NCI-H1930 (cell line): ENCODE measurements at regions not wholly inside any gene's neighbourhood (a gene's known extent, or its start where the extent isn't known, plus 50 kb on each side); places are given as distances from the start of the nearest gene placed in this dataset.
"Not testable (repeated sequence)": the region's sequence is repeated elsewhere in the genome, so short reads cannot be mapped to it uniquely, and the experiment has no call there.

ENCODE experiments used
- DNase-seq, 2 experiments: peaks; one replicate each; lab custom pipeline; 2025; lab: John Stamatoyannopoulos, UW

DNA sequence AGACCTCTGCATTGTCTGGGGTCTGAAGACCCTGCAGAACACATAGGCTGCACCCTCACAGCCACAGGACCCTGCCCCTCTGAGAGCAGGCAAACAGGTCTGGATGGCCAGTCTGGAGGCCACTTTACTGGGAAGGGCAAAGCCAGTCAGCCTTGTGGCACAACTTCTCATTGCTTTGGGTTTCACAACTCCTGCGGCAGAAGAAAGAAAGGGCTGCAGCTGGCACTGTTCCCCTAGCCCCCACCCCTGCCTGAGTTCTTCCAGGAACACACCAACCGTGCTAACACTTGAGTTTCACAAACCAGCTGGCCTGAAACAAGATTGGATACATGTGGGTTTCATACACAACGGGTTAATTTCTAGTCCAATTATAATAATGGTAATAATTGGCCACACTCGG lies 276.5 kb upstream of the MGAT5 start:
- DNase-seq: no peak

DNA sequence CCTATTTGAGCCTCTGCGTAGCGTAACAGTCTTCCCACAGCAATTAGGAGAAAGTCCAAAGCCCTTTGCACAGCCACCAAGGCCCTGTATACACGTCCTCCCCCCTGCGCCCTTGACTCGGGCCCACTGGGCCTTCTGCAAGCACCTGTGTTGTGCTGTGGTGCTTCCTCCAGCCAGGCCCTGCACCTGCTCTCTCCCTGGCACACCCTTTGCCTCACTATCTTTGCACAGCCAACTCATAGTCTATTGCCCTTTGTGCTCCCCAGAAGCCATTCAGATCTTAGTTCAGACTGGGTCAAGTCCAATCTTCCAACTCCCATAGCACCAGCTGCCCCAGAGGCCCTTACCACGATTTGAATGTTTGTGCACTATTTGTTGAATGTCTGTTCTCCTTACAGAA lies 271.6 kb upstream of the MGAT5 start:
- DNase-seq: no peak

DNA sequence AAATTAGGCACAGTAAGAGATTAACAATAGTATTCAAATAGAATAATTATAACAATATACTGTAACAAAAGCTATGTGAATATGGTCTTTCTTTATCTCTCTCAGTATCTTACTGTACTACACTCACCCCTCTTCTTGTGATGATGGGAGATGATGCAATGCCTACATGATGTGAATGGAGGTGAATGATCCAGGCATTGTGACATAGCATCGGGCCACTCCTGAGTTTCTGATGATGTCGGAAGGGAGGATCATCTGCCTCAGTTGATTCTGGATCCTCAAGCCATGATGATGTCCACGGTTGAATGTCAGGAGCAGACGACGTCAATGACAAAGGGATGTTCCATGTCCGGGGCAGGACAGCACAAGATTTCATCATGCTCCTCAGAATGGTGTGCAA lies 268.3 kb upstream of the MGAT5 start:
- no peak for DNase-seq

DNA sequence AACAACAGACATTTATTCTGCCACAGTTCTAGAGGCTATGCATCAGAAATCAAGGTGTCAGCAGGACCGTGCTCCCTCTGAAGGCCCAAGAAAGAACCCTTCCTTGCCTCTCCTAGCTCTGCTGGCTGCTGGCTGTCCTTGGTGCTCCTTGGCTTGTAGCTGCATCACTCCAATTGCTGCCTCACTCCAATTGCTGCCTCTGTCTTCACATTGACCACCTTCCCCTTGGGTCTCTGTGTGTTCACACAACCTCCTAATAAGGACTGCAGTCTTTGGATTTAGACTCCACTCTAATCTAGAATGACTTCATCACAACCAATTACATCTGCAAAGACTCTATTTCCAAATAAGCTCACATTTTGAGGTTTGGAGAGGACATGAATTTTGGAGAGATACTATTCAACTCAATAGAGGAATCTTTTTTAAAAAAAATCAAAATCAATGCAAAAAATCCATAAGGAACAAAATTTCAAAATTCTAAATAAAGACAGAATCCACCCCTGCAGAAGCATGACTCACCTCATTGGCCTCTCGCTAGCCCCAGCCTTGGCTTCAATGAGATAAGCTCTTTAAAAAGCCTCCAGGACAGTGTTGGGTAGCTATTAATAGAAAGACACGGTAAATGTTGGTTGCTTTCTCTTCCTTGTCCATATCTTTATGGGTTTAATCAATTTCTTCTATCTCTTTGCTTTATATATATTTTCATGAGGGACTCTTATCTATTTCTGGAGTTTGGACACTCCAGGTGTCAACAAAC lies 267.6 kb upstream of the MGAT5 start:
- no peak for DNase-seq

DNA sequence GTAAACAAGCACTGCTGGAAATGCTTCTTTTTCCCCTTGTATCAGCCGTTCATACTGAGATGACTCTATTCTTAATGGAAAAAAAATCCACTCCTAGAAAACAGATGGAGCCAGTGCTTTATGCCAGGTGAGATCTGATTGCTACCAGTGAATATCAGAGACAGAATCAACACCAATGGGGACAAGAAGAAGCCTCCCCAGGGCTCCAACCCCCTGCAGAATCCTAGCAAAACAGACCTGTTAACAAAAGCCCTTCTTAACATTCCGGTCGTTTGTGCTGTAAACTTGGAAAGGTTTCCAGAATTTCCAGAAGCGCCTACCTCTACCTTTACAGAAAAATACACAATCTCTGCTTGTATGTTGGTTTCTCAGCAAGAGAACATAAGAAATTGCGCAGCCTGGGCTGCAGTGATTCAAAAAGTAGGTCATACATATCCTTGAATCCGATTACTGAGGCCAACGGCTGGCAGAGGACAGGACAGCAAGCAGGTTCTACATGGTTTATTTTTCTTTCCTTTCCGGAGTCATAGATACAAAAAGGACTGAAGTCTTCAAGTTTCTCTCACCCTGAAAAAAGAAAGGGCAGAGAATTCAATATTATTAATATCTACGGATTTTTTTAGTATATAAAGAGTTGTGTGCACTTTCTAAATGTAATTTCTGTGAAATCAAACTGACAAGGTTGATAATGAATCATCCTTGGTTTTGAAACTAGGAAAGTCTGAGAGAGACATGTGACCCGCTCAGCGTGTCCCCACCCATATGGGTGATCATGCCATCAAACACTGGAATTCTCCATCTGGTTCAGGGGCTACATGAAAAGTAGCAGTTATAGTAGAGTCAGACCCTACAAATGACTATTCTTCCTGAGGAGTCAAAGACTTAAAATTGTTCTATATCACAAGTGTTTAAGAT lies 266.7 kb upstream of the MGAT5 start:
- no peak for DNase-seq

DNA sequence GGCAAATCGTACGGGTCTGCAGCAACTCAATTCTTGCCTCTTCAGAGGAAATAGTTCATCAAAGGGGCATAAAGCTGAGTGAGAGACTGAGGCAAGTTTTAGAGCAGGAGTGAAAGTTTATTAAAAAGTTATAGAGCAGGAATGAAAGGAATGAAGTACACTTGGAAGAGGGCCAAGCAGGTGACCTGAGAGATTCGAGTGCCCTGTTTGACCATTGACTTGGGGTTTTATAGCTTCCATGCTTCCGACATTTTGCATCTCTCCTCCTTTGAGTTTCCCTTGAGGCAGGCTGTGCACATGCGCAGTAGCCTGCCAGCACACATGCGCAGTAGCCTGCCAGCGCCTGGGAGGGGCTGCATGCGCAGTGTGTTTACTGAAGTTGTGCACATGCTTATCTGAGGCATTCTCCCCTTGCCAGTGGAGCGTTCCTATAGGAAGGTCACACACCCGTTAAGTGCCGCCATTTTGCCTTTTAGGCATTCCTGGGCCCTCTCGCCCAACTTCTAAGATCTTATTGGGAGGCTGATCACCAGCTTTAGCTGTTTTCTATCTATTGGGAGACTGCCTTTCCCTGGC lies 265.5 kb upstream of the MGAT5 start:
- DNase-seq: no peak

DNA sequence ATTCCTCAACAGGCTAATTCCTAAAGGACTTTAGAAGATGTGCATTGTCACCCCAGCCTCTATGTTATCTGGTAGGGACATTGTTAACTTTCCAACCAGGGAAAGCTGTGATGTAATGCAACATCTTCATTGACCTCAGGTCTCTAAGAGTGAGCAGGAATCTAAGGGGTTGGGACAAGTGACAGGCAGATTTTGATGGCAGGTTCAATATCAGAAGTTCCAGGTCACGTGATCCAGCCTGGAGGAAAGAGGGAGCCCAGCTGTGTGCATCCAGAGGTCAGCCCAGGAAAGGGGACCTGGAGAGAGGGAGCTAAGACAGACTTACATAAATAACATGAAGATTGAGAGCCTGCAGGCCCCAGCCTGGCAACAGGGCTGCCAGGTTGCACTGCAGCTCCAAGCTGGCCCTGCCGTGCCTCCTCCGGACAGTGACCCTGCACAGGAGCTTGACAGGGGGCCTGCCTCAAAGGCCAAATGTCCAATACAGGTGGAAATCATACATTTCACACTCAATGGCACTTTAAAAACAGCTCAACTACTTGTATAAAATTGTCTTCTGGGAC lies 262.2 kb upstream of the MGAT5 start:
- DNase-seq: no peak

DNA sequence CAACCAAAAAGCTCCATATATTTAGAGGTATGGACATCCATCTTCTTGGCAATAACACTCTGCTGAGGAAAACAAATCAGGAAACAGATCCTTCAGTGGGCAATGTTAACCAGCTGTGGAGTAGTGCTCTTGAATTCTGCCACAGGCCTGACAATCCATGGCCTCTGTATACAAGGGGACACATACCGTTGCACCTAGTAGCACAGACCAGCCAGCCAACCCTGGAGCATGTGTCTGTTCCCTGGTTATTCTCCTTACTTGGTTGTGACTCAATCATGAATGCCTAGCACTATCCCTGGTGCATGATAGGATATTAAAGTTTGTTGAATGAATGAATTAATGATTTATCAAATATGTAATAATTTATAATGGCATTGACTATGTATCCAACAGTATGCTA lies 261.4 kb upstream of the MGAT5 start:
- DNase-seq: no peak

DNA sequence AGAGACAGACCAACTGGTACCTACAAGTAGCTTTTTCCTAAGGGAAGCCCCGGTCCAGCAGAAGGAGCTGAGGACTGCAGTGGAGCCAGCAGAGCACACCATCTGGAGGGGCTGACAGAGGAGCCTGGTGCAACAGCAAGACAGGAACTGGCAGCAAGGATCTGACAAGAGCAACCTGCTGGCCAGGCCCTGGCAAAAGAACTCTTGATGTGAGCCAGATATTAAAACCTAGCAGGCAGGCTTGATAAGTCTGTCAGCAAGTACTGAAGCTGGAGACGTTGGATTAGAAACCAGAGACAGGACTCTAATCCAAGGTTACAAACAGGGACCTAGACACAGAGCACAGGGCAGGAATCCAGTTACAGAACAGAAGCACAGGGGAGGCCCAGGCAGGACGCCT lies 260.7 kb upstream of the MGAT5 start:
- DNase-seq: no peak

DNA sequence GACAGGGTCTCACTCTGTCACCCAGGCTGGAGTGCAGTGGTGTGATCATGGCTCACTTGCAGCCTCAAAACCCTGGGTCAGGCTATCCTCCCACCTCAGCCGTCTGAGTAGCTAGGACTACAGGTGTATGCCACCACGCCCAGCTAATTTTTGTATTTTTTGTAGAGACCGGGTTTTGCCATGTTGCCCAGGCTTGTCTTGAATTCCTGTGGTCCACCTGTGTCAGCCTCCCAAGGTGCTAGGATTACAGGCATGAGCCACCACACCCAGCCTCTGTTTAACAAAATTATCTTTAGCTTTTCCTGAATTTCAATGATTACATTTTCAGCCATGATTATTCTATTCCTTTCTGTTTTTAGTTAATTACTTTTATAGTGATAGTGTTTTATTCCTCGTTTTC lies 255.1 kb upstream of the MGAT5 start:
- not testable (repeated sequence) for DNase-seq

DNA sequence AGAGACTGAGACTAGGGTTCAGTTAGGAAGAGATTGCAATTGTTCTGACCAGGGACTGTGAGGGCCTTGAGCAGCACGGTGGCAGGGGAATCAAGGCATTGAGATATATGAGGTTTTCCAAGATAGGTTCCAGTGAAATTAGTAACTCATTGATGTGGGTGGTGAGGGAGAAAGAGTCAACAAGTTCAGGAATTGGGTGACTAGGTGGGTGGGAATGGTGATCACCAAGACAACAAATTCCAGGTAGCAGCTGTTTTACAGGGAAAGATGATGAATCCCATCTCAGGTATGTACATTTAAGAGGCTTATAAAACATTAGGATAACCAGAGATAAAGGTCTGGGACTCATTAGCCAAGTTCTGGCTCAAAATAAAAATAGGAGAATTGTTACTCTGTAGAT lies 251.5 kb upstream of the MGAT5 start:
- DNase-seq: no peak

DNA sequence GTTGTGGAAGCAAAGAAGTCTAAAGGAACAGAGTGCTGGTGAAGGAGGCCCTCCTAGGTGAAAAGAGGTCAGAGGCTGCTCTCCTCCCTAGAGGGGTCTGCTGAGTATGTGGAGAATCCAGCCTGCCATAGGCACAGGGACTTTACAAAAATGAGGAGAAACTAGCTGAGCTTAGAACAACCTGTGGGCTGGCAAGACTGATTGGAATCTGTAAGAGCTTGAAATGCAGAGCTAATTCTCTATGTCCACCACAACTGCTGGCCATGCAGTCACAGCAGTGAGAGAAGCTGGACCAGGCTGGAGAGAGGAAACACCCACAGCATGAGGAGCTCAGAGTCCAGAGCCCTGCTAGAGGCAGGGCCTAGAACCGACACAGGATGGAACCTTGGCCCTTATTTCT lies 251.0 kb upstream of the MGAT5 start:
- no peak for DNase-seq

DNA sequence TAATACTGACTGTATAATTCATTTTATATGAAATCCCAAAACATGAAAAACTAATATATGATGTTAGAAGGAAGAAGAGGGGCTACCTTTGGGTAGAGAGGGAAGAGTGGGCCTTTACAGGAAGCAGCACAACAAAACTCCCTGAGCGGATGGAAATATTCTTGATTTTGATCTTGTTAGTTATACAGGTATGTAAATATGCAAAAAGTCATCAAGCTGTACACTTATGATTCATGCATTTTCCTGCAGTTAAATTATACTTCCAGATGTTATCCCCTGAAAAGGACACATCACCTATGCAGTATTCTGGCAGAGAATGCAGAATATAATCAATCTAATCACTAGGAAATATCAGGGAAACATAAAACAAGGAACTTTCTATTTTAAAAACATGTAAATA lies 249.4 kb upstream of the MGAT5 start:
- DNase-seq: no peak

DNA sequence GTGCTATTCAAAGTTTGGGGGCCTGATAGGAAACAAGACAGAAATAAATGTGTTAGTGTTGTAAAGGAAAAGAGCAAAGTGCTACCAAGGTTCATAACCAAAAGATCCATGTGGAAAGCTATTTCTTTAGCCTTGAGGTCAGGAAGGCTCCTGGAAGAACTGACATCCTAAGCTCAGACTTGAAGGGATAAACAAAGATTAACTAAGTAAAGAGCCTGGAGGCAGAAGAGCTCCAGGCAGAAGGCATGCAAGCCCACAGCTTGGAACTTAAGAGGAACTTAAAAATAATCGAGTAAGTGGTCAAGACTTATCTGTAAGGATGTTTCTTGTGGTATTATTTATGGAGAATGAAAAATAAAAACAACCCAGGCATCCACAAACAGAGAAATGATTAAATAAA lies 245.0 kb upstream of the MGAT5 start:
- DNase-seq: no peak

DNA sequence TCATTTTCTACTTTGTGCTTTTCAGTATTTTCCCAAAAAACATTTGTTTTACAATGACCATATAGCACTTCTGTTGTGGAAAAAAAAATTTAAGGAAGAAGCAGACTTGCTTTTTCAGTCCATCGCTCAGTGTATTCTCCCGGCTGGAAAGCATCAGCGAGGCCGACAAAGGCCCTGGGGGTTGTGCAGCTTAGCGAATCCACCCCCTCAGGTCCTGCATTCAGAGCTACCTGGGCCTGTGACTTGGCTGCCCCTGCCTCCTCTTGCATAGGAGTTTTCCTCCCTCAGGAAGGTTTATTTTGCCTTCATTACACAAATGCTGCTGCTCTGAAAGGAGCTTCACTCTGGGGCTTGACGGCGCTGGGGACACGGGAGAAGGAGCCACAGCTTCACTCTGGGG lies 244.4 kb upstream of the MGAT5 start:
- no peak for DNase-seq

DNA sequence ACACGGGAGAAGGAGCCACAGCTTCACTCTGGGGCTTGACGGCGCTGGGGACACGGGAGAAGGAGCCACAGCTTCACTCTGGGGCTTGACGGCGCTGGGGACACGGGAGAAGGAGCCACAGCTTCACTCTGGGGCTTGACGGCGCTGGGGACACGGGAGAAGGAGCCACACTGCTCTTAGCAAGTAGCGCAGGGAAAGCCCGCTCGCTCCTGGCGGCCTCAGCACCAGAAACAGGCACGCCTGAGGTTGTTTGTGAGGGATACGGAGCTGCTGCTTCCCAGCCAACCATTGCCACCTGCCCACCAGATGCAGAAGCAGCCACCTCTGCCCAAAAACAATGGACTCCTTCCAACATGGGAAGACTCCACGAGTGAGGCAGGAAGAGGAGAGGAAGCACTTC lies 244.0 kb upstream of the MGAT5 start:
- not testable (repeated sequence) for DNase-seq

DNA sequence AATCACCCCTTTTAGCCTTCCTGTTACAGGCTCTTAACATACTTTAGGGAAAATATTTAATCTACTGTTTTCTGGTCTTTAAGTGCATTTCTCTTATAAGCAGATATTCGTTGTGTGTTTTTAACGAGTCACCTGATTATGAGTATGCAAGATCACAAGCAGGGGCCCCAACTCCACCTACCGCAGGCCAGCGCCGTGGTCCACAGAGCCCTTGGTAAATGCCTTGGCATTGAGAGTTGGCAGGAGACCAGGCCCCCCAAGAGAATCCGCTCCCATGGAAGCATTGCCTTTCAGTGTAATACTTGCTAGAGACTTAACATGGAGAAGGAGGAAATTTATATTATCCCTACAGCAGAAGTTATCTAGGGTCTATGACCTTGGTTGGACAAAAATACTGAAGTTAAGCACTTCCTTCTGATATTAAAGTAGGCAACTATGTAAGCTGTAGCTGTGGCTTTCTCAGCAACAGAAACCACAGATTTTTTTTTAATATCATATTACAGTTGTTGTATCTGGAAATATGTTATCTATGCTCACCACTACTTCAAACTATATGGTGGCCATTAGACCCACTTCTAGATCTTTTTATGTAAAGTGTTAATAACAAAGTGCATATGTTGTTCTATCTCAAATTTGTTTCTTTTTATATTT lies 241.8 kb upstream of the MGAT5 start:
- no peak for DNase-seq

DNA sequence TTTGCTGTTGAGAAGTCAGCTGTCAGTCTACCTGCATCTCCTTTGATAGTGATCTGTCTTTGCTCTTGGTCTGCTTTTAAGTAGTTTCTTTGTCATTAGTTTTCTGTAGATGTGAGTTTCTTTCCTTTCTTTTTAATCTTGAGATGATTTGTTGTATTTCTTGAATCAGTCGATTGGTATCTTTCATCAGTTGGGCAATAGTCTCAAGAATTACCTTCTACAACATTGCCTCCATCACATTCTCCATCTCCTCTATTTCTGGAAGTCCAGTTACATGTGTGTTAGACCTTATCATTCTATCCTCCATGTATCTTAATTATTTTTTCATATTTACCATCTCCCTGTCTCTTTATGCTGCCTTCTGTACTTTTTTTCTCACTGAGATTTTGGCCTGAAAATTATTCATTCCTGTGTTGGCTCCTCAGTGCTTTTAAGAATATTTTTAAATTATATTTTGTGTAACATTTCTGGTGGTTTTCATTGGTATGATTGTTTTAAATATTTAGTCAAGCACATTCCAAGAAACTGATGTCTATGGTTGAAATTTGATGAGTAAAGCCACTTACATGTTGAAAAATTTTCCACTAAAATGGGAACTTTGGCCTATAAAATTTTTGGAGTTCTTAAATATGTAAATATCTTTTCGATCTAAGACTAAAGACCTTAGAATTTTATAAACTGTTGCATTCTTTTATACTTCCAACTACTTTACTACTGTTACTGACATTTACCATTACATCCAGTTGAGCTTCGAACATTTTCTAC lies 239.5 kb upstream of the MGAT5 start:
- DNase-seq: no peak

DNA sequence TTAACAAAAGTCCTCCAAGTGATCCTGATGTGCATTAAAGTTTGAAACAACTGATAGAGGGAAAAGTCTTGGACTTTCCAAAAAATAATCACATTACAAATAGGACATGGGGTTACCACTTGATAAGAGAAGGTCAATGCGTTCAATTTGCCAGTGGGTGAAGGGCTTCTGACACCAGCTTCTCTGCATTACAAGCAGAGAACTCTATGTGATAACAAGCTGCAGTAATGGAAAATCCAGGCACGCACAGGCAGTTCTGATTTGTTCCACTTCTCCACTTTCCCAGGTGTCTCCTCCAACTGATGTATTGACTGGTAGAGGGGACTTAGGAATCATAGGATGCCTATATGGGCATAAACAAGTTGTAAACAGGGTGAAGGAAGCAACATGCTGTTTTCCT lies 234.0 kb upstream of the MGAT5 start:
- DNase-seq: no peak

DNA sequence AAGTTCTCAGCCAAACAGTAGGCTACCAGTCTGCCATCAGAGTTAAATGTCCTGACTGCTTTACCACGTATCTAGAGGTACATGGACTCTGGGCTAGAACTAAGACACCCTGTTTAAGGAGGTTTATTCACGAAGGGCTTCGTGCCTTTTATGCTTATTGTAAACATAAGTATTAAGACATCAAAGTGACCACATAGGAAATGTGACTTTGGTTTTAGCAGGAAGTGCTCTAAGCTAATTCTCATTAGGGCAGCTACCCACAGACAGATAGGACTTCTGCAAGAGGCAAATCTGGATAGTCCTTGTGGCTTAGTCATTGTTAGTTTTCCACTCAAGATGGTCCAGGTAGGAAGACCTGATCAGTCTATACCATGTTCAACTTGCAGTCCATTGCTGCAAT lies 233.3 kb upstream of the MGAT5 start:
- DNase-seq: no peak

DNA sequence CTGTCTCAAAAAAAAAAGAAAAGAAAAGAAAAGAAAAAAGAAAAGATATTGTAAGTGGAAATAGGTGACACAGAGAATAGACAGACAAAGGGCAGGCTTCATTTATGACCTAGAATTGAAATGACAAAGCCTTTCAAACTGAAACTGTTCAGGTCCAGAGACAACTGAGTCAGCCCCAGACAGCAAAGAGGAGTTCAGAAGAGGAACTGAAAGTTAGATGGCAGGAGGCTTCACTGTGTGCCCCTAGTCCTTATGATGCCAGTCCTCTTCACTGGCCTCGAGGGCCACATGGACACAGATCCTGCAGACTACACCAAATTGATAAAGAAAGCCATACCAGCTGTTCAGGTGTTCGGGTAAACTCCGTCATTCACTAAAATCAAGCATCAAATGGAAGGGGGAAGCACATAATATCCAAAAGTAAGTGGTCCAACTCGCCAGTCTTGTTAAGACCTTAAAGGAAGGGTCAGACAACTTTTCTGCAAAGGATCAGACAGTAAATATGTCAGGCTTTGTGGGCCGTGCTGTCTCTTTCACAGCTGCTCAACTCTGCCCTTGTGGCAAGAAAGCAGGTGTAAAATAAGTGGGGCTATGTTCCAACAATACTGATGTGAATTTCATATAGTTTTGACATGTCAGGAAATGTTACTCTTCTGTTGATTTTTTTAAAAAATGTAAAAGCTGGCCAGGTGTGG lies 231.9 kb upstream of the MGAT5 start:
- no peak for DNase-seq
